IMR-90 (cell line): ENCODE measurements at regions not wholly inside any gene's neighbourhood (a gene's known extent, or its start where the extent isn't known, plus 50 kb on each side); places are given as distances from the start of the nearest gene placed in this dataset.
"Not testable (repeated sequence)": the region's sequence is repeated elsewhere in the genome, so short reads cannot be mapped to it uniquely, and the experiment has no call there.

ENCODE experiments used
- ATAC-seq: fragments of 200-7000 bp; cut with Tn5 transposase; 2 replicates; pipeline ENCODE4 v1.9.1; 2020; ENCODE audit warnings: low read depth, mild to moderate bottlenecking, moderate library complexity
- BruUV-seq: library from RNA; stranded (reverse); fragments of 400-500 nt; replicated peaks from 2 replicates; lab custom pipeline; 2021; lab: Mats Ljungman, UMichigan
- CTCF ChIA-PET: fragments of 300-600 bp; formaldehyde crosslinking; extraction: SDS; loops from one replicate; lab custom pipeline; 2021; ENCODE audit warnings: antibody characterized with exemption; lab: Yijun Ruan, JAX
- POLR2A ChIA-PET: fragments of 300-600 bp; sonication (Branson Sonifier 250); formaldehyde crosslinking; loops from one replicate; lab custom pipeline; 2022; ENCODE audit warnings: antibody characterized with exemption; ENCODE audit not compliant: unreplicated experiment; lab: Charles Lee
- DNase-seq: peaks from one replicate; pipeline ENCODE4 v3.0.0; 2013
- H2AFZ ChIP-seq: replicated peaks from 2 replicates; pipeline ENCODE3; 2013; ENCODE audit warnings: low read length, mild to moderate bottlenecking; ENCODE audit not compliant: poor library complexity
- H2AK5ac ChIP-seq: 2 replicates; pipeline ENCODE4 v1.6.1; 2013; ENCODE audit warnings: low read depth, low read length, inconsistent platforms
- H2AK9ac ChIP-seq: replicated peaks from 2 replicates; pipeline ENCODE3; 2013; ENCODE audit warnings: mild to moderate bottlenecking, low read depth, low read length, moderate library complexity; ENCODE audit not compliant: poor library complexity
- H2BK120ac ChIP-seq: 2 replicates; pipeline ENCODE4 v1.6.1; 2013; ENCODE audit warnings: low read depth, low read length, inconsistent platforms
- H2BK15ac ChIP-seq: 3 replicates; pipeline ENCODE4 v1.6.1; 2013; ENCODE audit warnings: low read depth, low read length, inconsistent platforms
- H2BK20ac ChIP-seq: 2 replicates; pipeline ENCODE4 v1.6.1; 2013; ENCODE audit warnings: low read depth, mild to moderate bottlenecking, inconsistent platforms, low read length, moderate library complexity
- H2BK5ac ChIP-seq: 2 replicates; pipeline ENCODE4 v1.6.1; 2013; ENCODE audit warnings: mild to moderate bottlenecking, low read depth, low read length, inconsistent platforms; ENCODE audit not compliant: poor library complexity, severe bottlenecking
- H3K14ac ChIP-seq: replicated peaks from 2 replicates; pipeline ENCODE4 v1.6.1; 2013; ENCODE audit warnings: low read depth, low read length, inconsistent platforms
- H3K18ac ChIP-seq: 2 replicates; pipeline ENCODE4 v1.6.1; 2013; ENCODE audit warnings: low read depth, low read length, control low read depth
- H3K23ac ChIP-seq: 2 replicates; pipeline ENCODE4 v1.6.1; 2013; ENCODE audit warnings: low read depth, low read length, inconsistent platforms
- H3K27ac ChIP-seq: 2 replicates; pipeline ENCODE4 v1.5.1; 2013; ENCODE audit warnings: mild to moderate bottlenecking, control low read depth, low read length; ENCODE audit not compliant: insufficient read depth
- H3K27me3 ChIP-seq: 2 replicates; pipeline ENCODE4 v1.6.1; 2013; ENCODE audit warnings: low read length; ENCODE audit not compliant: control insufficient read depth, insufficient read depth
- H3K36me3 ChIP-seq: 2 replicates; pipeline ENCODE4 v1.6.1; 2013; ENCODE audit warnings: low read length, mixed read lengths; ENCODE audit not compliant: control insufficient read depth, insufficient read depth
- H3K4ac ChIP-seq: 2 replicates; pipeline ENCODE4 v1.6.1; 2013; ENCODE audit warnings: low read depth, low read length, inconsistent platforms
- H3K4me1 ChIP-seq: 2 replicates; pipeline ENCODE4 v1.6.1; 2013; ENCODE audit warnings: low read length, mixed read lengths; ENCODE audit not compliant: control insufficient read depth, insufficient read depth
- H3K4me2 ChIP-seq: 2 replicates; pipeline ENCODE4 v1.6.1; 2013; ENCODE audit warnings: low read depth, mild to moderate bottlenecking, control low read depth, low read length, moderate library complexity
- H3K4me3 ChIP-seq: 2 replicates; pipeline ENCODE4 v1.5.1; 2013; ENCODE audit warnings: low read depth, mild to moderate bottlenecking, control low read depth, low read length, moderate library complexity; ENCODE audit not compliant: insufficient read depth
- H3K56ac ChIP-seq: 2 replicates; pipeline ENCODE4 v1.6.1; 2013; ENCODE audit warnings: low read length, inconsistent platforms; ENCODE audit not compliant: insufficient read depth; ENCODE audit errors: extremely low read depth
- H3K79me1 ChIP-seq, 2 experiments: 2 replicates each; pipeline ENCODE4 v1.6.1; 2013; ENCODE audit warnings: low read length in 2 of 2, inconsistent platforms in 1 of 2, low read depth in 1 of 2
- H3K9ac ChIP-seq: 2 replicates; pipeline ENCODE4 v1.6.1; 2013; ENCODE audit warnings: low read depth, low read length, control low read depth
- H3K9me1 ChIP-seq: 2 replicates; pipeline ENCODE4 v1.6.1; 2013; ENCODE audit warnings: low read length, inconsistent platforms; ENCODE audit not compliant: insufficient read depth
- H3K9me3 ChIP-seq: 2 replicates; pipeline ENCODE4 v1.6.1; 2013; ENCODE audit warnings: low read length; ENCODE audit not compliant: control insufficient read depth, insufficient read depth
- H4K20me1 ChIP-seq: 2 replicates; pipeline ENCODE4 v1.6.1; 2013; ENCODE audit warnings: low read length, inconsistent platforms; ENCODE audit not compliant: insufficient read depth
- H4K5ac ChIP-seq: 2 replicates; pipeline ENCODE4 v1.6.1; 2013; ENCODE audit warnings: mild to moderate bottlenecking, low read depth, low read length, control low read depth
- H4K8ac ChIP-seq, 2 experiments: 2 replicates each; pipeline ENCODE4 v1.6.1; 2013; ENCODE audit warnings: low read depth in 2 of 2, low read length in 2 of 2, control low read depth in 1 of 2, inconsistent platforms in 1 of 2
- H4K91ac ChIP-seq: 2 replicates; pipeline ENCODE4 v1.6.1; 2013; ENCODE audit warnings: low read depth, low read length, inconsistent platforms; ENCODE audit not compliant: insufficient read depth
- WGBS, 2 experiments: methylation state at CpG; one replicate each; pipeline versions ENCODE4 v1.1.5 to v1.1.7; 2013; ENCODE audit warnings: missing lambda C conversion rate in 2 of 2; ENCODE audit not compliant: insufficient read length in 1 of 2; ENCODE audit errors: extremely low coverage in 2 of 2; 5-methylcytosine and 5-hydroxymethylcytosine counted together
- dilution Hi-C: fragments of 300-500 bp; cut with HindIII; formaldehyde crosslinking; loops from one replicate; pipeline ENCODE4 v1.14.3; 2018; ENCODE audit warnings: low sequenced_read_pairs; ENCODE audit not compliant: unreplicated experiment
- in situ Hi-C: fragments of 300-500 bp; cut with MboI; formaldehyde crosslinking; loops from 3 replicates; pipeline ENCODE4 v1.14.3; 2019; ENCODE audit warnings: low sequenced_read_pairs, inconsistent platforms, mixed read lengths
- intact Hi-C: fragments of 100-400 bp; cut with micrococcal nuclease; formaldehyde crosslinking; loops from 2 replicates; pipeline ENCODE4 v1.10.0; 2022

DNA sequence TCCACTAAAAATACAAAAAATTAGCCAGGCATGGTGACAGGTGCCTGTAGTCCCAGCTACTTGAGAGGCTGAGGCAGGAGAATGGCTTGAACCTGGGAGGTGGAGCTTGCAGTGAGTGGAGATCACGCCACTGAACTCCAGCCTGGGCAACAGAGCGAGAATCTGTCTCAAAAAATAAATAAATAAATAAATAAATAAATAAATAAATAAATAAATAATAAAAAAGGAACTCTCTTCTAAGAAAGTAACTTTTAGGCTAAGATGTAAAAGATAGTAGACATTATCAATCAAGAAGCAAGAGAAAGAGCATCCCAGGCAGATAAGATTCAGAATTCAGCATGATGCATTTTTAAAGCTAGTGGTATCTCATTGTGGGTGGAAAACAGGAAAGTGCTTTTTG is 364.8 kb upstream of the LRRC4C start:
- H3K9me1 ChIP-seq, H2BK15ac ChIP-seq, in situ Hi-C loops, H3K56ac ChIP-seq, DNase-seq, CTCF ChIA-PET, H2BK120ac ChIP-seq, H3K4me1 ChIP-seq, H2BK5ac ChIP-seq, H3K18ac ChIP-seq, intact Hi-C loops, H4K5ac ChIP-seq, H4K91ac ChIP-seq, H2AK5ac ChIP-seq, H2AFZ ChIP-seq, H3K4ac ChIP-seq, H3K27ac ChIP-seq, ATAC-seq, H3K36me3 ChIP-seq, H4K8ac ChIP-seq, dilution Hi-C loops, H3K79me1 ChIP-seq, H3K4me3 ChIP-seq, H4K20me1 ChIP-seq, H3K23ac ChIP-seq, BruUV-seq, H3K9me3 ChIP-seq, H2BK20ac ChIP-seq, H3K4me2 ChIP-seq, H3K9ac ChIP-seq, H3K14ac ChIP-seq, H3K27me3 ChIP-seq, POLR2A ChIA-PET, H2AK9ac ChIP-seq: not testable (repeated sequence)
- WGBS, 2 experiments, result no CpG with 5 or more reads among the region's 2 CpGs
